PC-3 (cell line): ENCODE measurements at regions not wholly inside any gene's neighbourhood (a gene's known extent, or its start where the extent isn't known, plus 50 kb on each side); places are given as distances from the start of the nearest gene placed in this dataset.

Source experiments
- CTCF ChIP-seq: fragments of 300-600 bp; sonication (generic); conservative IDR thresholded peaks from 2 replicates; pipeline ENCODE4 v1.5.1; 2017; ENCODE audit warnings: antibody characterized with exemption, low read depth, mild to moderate bottlenecking, low read length
- EZH2 ChIP-seq: fragments of 300-600 bp; sonication (generic); IDR thresholded peaks from one replicate; pipeline ENCODE4 v1.6.1; 2017; ENCODE audit warnings: antibody characterized with exemption, mild to moderate bottlenecking, low read length; ENCODE audit not compliant: unreplicated experiment

GRCh38 chr6:84340422-84340821 lies 113.0 kb upstream of the CEP162 start:
- TF ChIP-seq CTCF (no peak), EZH2 (no peak)
